AG08395 (cell line): ENCODE measurements at regions not wholly inside any gene's neighbourhood (a gene's known extent, or its start where the extent isn't known, plus 50 kb on each side); places are given as distances from the start of the nearest gene placed in this dataset.

Source experiments
- DNase-seq: peaks from one replicate; pipeline ENCODE4 v3.0.0; 2012; ENCODE audit warnings: mixed read lengths, low spot score

DNA sequence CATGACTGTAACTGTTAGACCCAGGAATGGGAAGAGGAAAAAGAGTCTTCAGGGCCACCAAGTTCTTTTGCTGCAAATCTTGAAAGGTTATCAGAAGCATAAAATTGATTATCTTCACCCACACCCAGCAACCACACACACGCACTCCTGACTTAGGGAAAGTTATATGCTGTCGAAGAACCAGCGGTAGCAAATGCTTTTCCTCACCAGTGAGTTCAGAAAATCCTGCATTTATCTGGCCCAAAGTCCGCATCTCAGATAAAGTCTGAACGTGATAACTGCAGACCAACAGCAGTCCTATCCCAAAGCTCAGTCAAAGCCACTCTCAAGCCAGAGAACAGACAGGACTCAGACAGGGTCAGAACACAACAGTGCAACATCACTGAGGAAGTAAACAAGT is 115.6 kb downstream of the IRS2 start:
- no peak for DNase-seq

DNA sequence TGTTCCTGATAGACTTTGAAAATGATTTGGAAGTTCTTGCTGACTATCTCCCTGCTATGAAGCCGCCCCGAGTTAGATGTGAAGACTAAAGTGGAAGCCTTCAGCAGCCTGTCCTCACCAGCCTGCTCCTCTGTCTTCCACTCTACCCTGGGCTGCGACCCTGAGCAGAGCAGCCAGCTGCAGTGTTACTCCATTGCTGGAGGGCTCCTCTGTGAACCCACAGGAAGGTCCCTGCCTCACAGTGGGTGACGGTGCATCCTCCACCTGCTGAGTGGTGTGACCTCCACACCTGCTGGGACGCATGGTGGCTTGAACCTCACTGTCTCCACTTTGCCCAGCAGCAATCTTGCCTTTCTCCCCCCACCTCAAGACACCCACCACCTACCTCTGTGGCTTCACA is 116.4 kb downstream of the IRS2 start:
- no peak for DNase-seq

DNA sequence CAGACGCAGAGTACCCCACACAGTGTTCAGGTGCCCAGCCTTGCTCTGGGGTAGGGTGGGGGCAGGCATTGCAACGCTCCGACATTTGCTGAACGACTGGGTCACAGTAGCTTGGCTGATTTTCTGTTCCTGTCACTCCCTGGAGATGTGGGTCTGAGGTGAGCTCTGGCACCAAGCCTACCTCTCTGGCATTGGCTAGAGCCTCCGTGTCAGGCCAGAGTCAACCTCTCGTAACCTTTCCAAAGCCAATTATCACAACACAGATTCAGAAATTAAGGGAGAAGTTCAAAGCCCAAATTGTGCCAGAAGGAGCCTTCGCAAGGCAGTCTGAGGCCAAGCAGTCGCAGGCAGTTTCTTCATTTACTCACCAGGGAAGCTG is 117.2 kb downstream of the IRS2 start:
- no peak for DNase-seq

DNA sequence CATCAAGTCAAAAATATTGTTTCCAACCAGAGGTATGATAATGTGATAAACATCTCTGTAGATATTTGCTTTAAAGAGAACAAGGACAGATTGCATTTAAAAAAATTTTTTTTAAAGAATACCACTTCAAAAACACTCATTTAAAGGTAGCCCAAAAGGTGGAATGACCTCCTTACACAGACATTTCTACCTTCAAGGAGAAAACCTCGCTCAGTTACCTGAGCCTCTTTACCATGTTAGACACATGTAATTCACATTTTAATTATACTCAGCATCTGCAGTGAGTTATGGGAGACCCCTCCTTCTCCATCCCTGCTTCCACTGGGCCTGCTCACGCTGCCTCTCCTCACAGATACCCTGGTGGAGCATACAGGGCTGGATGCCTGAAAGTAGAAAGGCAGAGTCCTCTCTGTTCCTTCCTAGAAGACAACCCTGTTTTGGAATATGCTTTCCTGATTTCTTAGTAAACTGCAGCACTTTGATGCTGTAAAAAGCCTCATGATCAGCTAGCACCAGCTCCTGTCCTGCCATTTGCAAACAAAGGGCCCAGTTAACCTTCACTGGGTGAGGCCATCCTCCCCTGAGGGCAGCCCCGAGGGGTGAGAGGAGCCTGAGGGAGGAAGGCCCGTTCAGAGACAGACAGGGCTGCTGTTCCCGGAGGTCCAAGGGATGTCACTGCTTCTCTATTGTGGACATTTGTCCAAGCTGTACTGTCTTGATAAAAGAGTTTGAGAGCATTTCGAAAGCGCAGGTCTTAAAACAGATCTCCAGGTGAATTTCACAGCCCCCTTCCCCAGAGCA is 117.8 kb downstream of the IRS2 start:
- DNase-seq: no peak

DNA sequence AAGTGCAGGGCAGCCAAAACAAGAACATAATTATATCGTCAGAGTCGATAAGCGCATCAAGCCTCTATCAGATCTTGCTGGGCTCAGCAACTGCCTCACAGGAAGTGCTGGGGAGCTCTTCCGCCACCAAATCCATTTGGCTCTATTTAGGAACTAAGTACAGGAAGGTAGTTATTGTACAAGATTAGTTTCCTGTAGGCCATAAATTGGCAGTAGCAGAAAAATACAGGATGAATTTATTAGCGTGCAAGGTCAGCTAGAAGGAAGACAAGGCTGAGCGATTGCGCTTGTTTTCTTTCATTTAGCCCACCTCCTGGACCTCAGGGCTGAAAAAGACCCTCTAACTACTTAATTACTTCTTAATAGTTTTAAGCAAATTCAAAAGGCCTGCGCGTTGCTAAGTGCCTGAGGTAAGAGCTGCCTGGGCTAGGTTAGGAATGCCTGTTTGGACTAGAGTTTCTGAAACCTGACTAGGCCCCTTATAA is 118.5 kb downstream of the IRS2 start:
- no peak for DNase-seq

DNA sequence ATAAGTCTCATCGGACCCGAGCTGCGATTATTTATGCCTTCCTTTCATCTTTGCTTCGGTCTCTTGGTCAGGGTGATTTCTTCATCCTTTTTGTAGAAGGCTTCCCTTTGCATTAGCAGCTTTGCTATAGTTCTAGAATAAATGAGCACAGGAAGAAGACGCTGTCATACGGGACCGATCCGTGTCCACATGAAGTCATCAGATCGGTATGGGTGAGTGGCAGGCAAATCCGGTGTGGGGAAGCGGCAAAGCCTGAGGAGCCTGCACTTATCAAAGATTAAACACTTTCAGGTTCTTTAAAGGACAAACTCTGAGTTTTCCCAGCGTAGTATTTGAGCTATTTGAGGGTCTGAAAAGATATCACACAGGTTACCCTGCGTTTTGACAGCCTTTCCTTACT is 119.3 kb downstream of the IRS2 start:
- peak; percentile 62 for DNase-seq

DNA sequence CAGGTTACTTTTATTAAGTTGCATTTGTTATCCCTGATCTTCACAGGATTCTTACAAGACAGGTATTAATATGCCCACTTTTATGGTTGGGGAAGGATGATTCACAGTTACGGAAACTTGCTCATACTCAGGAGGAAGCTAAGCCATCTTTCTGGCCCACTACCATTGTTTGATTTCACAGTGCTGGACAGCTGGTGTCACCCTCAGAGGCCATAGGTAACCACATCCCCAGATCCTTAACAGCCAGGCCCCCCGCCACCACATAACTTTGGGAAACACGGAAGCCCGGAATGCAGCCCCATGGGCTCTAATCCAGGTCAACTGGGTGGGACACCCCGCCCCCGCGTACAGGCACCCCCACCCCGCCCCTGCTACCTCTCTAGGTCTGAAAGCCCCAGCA is 119.7 kb downstream of the IRS2 start:
- DNase-seq: no peak

DNA sequence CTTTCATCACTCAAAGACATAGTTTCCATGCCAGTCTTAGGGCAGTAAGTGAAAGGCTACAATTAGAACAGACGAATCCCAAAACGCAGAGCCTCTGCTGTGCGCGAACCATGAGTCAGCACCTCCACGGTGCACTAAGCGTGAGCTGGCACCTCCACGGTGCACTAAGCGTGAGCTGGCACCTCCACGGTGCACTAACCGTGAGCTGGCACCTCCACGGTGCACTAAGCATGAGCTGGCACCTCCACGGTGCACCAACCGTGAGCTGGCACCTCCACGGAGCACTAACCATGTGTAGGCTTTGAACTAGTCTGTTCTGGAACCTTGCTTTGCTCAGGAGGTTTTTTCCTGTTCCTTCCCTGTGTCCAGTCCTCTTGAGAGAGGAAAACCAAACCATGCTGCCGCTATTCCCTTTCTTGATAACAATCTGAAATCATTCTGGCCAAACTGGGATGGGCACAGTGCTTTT is 120.6 kb downstream of the IRS2 start:
- no peak for DNase-seq

DNA sequence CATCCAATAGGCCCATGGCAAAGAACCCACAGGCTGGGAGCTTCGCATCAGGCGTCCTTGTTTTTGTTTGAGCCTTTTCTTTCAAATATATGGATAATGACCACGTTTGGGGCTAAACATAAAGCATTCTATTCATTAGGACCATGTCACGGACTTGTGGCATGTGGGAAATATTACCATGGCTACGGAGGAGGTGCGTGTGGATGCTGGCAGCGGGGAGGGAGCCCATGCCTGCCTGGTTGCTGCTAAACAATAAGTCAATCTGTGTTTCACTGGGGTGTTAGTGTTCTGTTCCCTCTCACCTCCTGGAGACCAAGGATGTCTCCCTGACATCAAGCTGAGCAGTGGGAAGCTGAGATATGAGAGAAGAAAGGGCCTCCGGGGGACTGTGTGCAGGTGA is 121.1 kb downstream of the IRS2 start:
- no peak for DNase-seq

DNA sequence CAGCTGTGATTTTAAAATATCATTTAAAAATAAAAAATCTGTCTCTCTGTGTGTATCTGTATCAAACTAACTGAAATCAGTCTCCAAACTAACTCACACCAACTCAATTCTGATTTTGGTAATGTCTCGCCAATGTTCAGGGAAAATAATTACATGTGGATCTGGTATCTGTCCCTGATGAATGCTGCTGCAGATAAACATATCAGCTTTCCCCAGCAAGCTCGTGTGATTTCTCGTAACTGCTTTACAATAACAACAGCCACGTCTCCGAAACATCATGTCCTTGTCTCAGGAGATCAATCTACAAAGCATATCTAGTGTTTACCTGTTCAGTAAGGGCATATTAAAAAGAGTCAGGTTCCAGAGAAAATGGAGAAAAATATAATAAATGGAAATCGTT is 129.0 kb downstream of the IRS2 start:
- no peak for DNase-seq

DNA sequence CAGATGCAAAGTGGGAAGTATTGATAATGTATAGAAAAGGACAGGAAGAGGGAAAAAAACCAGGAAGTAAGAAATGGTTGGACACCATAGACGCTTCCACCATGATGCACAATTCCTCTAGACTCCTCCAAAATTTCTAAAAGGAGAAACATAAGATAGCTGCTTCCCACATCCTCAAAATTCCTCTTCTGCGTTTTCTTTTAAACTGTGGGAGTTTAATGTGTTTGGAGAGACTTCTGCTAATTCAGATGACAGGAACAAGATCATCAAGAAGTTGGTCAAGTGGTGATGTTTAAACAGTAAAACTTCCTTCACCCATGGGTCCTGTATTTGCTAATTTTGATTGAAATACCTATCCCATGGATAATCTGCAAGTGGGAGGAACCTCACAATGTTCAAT is 130.2 kb downstream of the IRS2 start:
- no peak for DNase-seq

DNA sequence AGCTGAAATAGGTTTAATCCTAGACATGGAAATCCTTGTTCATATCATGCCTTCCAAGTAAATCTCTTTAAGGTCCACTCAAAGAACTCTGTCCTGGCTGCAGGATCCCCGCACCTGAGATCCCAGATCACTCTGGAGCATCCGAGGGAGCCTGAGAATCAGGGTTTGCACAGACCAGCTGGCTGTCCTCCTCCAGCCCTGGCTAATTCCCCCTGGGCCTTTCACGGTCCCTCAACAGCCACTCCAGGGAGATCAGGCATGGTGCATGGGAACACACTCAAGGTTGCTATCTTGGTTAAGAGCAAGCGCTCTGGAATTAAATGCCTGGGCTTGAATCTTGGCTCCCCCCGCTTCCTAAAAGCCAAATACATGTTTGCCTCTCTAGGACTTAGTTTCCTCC is 130.8 kb downstream of the IRS2 start:
- DNase-seq: no peak

DNA sequence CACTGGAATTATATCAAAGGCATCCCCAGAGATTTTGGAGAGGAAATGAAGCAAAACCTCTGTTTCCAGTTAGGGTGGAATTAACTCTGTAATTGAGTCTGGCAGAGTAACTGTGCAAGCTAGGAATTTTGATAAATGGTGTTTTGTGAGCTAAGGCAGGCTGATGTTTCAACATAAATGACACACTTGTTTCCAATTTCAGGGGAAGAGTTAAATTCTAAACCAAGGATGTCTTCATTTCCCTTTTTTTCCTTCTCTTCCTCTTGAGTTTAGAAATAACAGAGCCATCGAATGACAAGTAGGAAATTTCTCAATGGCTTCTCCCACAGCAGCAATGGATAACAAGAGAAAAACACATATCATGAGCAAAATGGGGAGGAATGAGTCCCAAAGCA is 131.2 kb downstream of the IRS2 start:
- peak; percentile 38 for DNase-seq

DNA sequence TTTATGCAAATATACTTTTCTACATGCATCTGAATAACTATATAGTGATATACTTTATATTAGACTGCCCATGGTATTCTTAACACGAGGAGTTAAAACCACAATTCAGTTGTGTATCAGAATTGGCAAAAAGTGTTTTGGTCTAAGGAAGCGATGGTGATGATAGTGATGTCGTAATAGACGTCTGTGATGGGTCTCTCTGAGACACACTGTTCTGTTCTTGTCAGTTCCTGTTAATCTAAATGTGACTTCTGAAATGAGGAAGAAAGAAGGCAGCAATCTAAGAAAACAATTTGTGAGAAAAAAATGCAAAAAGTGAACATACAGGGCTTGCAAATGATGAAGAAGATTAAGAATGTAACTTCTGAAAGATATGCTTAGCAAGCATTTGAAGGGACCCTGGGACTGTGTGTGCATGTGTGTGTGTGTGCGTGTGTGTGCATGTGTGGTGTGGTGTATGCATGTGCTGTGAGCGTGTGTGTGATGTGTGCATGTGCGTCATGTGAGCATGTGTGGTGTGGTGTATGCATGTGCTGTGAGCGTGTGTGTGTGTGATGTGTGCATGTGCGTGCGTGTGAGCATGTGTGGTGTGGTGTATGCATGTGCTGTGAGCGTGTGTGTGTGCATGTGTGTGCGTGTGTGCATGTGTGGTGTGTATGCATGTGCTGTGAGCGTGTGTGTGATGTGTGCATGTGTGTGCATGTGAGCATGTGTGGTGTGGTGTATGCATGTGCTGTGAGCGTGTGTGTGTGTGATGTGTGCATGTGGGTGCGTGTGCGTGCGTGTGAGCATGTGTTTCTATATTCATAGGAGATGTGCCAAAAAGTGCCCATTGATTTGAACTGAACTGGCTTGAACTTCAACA is 131.8 kb downstream of the IRS2 start:
- DNase-seq: no peak

DNA sequence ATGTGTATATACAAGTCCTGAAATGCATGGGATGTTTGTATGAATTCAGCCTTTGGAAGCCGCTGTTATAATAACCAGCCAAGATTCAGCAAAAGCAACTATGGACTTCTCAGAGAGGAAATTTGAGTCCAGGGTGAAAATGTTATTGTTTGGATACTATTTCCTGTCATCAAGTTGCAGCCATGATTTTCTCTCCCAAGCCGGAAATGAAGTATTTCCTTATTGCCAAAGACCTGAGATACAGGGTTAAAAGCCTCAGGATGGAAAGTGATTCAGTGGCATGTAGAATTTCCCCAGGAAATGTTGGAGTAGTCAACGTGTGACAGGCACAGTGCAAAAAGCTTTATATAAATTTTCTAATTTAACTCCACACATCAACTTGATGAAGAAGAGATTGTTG is 133.9 kb downstream of the IRS2 start:
- DNase-seq: no peak

DNA sequence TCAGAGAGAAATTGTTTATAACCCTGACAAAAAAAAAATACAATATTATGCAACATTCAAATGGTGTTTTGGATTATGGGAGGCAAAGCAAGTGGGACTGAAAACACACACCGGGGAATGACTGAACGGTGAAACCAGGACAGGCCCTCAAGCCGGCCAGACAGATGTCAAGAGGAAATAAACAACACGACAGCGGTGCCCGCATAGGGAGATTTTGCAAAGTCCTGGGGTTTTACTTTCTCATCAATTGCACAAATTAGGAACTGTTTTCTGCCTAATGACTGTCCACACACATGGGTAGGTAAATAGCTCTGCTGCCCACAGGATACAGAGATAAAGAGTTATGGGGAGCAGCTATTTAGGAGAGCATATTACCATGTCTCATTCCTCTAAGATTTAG is 134.5 kb downstream of the IRS2 start:
- no peak for DNase-seq

DNA sequence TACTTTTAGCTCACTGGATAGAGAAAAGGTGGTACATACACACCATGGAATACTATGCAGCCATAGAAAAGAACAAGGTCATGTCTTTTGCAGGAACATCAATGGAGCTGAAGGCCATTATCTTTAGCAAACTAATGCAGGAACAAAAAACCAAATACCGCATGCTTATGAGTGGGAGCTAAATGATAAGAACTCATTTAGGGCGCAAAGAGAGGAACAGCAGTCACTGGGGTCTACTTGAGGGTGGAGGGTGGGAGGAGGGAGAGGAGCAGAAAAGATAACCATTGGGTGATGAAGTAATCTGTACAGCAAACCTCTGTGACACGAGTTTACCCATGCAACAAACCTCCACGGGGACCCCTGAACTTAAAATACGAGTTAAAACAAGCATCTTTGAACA is 135.1 kb downstream of the IRS2 start:
- DNase-seq: no peak

DNA sequence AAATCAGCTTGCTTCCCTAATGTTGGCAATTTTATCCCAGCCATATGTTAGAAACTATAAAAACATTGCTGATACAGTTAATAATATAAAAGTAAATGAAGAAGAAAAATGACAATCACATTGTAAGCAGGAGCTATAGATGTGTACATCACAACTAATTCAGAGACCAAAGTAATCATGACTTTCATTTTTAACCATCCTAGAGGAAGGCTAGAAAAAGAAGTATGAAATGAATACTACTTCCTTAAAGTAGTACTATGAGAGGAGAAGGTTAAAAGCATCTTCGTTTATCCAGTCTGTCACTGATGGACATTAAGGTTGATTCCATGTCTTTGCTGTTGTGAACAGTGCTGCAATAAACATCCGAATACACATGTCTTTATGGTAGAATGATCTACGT is 135.5 kb downstream of the IRS2 start:
- no peak for DNase-seq

DNA sequence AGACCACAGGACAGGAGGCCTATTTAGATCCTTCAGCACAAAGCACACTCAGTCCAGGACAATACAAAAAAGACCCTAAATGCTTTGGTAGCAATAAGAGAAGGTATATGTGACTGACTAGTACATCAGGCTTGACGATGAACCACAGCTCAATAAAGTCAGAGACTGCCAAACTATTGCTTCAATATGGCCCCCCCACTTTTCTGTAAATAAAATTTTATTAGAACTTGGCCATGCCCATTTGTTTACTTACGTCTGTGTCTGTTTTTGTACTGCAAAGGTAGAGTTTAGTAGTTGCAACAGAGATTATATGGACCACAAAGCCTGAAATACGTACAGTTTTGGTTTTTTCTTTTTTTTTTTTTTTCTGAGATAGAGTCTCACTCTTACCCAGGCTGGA is 136.7 kb downstream of the IRS2 start:
- DNase-seq: no peak

DNA sequence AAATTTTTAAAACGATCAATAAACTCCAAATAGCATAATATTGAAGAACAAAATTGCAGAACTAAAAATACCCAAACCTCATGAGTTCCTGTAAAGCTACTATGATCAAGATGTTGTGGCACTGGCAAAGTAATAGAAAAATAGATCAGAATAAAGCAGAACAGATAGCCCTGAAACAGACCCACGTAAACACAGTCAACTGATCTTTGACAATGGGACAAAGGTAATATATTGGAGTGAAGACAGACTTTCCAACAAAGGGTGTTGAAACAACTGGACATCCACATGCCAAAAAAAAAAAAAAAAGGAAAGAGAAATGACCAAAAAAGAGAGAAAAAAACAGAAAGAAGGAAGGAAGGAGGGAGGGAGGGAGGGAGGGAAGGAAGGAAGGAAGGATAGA is 138.7 kb downstream of the IRS2 start:
- DNase-seq: no peak

DNA sequence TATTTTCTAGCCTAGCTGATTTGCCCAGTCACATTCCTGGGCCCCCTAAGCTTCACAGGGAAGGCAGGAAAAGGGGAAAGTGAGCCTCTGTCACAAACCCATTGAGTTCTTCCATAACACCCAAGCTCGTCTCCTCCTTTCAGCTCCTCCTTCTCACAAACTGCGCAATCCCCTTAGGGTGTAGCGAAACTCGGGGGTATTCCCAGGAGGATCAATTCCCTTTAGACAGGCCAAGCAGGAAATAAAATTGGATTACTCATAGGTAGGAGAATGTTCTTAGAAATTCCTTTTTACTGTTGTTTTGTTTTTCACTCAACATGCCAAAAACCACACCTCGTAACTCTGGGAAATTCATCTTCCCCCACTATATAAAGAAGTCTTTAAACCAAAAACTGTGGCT is 139.3 kb downstream of the IRS2 start:
- DNase-seq: peak; percentile 39

DNA sequence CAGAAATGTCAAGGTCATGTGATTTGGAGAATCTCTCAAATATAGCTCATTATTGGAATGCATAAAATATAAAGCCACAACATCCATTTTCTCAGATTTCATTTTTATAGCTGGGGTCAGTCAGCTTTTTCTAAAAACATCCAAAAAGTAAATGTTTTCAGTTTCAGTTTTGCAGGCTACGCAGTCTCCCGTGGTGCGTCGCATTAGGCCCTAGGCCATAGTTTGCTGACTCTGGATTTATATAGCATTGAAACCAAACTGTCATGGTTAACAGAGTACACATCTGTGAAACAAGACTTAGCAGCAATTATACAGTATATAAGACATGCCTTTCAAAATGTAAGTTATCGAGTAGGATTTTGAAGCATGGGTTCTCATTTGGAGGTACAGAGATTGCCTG is 140.0 kb downstream of the IRS2 start:
- DNase-seq: no peak

DNA sequence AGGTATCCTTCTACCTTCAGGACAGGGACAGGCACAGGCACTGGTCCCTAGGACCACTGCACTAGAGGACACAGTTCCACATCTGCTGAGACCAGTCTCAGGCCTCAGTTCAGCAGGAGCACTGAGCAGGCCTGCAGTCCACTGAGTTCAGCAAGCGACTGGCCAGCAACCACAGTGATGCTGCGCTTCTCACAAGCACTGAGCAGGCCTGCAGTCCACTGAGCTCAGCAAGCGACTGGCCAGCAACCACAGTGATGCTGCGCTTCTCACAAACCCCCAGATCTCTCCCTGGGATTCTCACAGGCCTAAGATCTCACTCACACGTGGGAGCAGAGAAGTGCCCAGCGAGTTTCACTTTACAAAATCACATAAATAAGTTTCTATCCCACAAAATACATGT is 140.6 kb downstream of the IRS2 start:
- no peak for DNase-seq
